Right lobe of liver (tissue), 6 donors: ENCODE measurements at regions not wholly inside any gene's neighbourhood (a gene's known extent, or its start where the extent isn't known, plus 50 kb on each side); places are given as distances from the start of the nearest gene placed in this dataset.

Experiments
- ATAC-seq, 4 donors: fragments of 200-7000 bp; cut with Tn5 transposase; one replicate each; pipeline ENCODE4 v1.9.1; 2020; ENCODE audit warnings: mild to moderate bottlenecking in 4 of 4, moderate library complexity in 4 of 4
- DNase-seq, 3 donors: peaks; one replicate each; pipeline ENCODE4 v3.0.0-alpha.2; 2020
- H3K27ac ChIP-seq, 3 donors: fragments of 200-600 bp; one replicate each; pipeline ENCODE4 v1.8.0; 2022
- H3K27me3 ChIP-seq, 2 donors: fragments of 200-600 bp; one replicate each; pipeline ENCODE4 v1.8.0; 2022
- H3K36me3 ChIP-seq, 4 donors: fragments of 200-600 bp; sonication (generic) in 1 of 4; one replicate each; pipeline versions ENCODE4 v1.5.1 to v1.8.0; 2017 to 2022; ENCODE audit warnings: control low read depth in 1 of 4
- H3K4me1 ChIP-seq, 4 donors: fragments of 200-600 bp; sonication (generic) in 1 of 4; one replicate each; pipeline versions ENCODE4 v1.5.1 to v1.8.0; 2017 to 2022; ENCODE audit warnings: control low read depth in 1 of 4
- H3K4me3 ChIP-seq, 3 donors: fragments of 200-600 bp; one replicate each; pipeline ENCODE4 v1.8.0; 2022
- H3K9me3 ChIP-seq, 4 donors: fragments of 200-600 bp; sonication (generic) in 1 of 4; one replicate each; pipeline versions ENCODE4 v1.5.1 to v1.8.0; 2017 to 2022; ENCODE audit warnings: control low read depth in 1 of 4
- POLR2A ChIP-seq: fragments of 450-650 bp; IDR thresholded peaks from one replicate; pipeline ENCODE4 v1.6.1; 2017; ENCODE audit warnings: antibody characterized with exemption, mild to moderate bottlenecking
- WGBS: methylation state at CpG from one replicate; pipeline ENCODE4 v1.1.6; 2018; ENCODE audit warnings: low coverage, low lambda C conversion rate; ENCODE audit not compliant: insufficient coverage; ENCODE audit errors: missing lambda C conversion rate; 5-methylcytosine and 5-hydroxymethylcytosine counted together
- intact Hi-C, 2 donors: fragments of 100-400 bp; cut with DNase I; formaldehyde crosslinking; loops; one replicate each; pipeline versions ENCODE4 v1.11.2 to v1.14.1; 2022
- TF ChIP-seq, protein P1 (sequence below), 4 donors: fragments of 200-600 bp in 3 of 4; fragments of 450-650 bp in 1 of 4; IDR thresholded peaks; one replicate each; pipeline versions ENCODE4 v1.5.1 to v1.8.0; 2016 to 2022; ENCODE audit warnings: antibody characterized with exemption in 4 of 4, mild to moderate bottlenecking in 2 of 4
- donor health status: DM: no; HTN: yes; CAD: no.
- donor health status: DM: no; HTN: no; CAD: no.
- donor health status: DM: no; HTN: no; CAD: no.
- donor health status: DM: no; HTN: yes; CAD: no.
- donor health status: DM: no; HTN: yes; CAD: no.

- H3K27ac ChIP-seq, result no peak overlapping the region
- ATAC-seq, result no peak
- no peaks in the 10 kb centered on the region for H3K27me3 ChIP-seq
- no peak overlapping the region for H3K4me3 ChIP-seq
- no peaks in the 10 kb centered on the region for H3K36me3 ChIP-seq
- H3K9me3 ChIP-seq, result no peaks in the 10 kb centered on the region
- no peak for DNase-seq
- intact Hi-C loops, result no loop called here
- 67% methylated on average over 1 of the region's 2 CpGs for WGBS
- no peak for TF ChIP-seq POLR2A
- TF ChIP-seq, protein P1, sequence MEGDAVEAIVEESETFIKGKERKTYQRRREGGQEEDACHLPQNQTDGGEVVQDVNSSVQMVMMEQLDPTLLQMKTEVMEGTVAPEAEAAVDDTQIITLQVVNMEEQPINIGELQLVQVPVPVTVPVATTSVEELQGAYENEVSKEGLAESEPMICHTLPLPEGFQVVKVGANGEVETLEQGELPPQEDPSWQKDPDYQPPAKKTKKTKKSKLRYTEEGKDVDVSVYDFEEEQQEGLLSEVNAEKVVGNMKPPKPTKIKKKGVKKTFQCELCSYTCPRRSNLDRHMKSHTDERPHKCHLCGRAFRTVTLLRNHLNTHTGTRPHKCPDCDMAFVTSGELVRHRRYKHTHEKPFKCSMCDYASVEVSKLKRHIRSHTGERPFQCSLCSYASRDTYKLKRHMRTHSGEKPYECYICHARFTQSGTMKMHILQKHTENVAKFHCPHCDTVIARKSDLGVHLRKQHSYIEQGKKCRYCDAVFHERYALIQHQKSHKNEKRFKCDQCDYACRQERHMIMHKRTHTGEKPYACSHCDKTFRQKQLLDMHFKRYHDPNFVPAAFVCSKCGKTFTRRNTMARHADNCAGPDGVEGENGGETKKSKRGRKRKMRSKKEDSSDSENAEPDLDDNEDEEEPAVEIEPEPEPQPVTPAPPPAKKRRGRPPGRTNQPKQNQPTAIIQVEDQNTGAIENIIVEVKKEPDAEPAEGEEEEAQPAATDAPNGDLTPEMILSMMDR (IDR thresholded peaks at IDR 0.05), result no peak
- H3K4me1 ChIP-seq, result no peaks in the 10 kb centered on the region
Measured at GRCh38 chr1:218624052-218624451, 278.9 kb downstream of the TGFB2 start.

- Histone ChIP-seq H3K9me3 (no peaks in the 10 kb centered on the region), H3K27me3 (no peaks in the 10 kb centered on the region), H3K4me1 (no peaks in the 10 kb centered on the region), H3K27ac (no peak overlapping the region), H3K4me3 (no peak overlapping the region), H3K36me3 (no peaks in the 10 kb centered on the region)
- intact Hi-C loops, result no loop called here
- DNase-seq (no peak), ATAC-seq (no peak)
- WGBS, result 40% methylated on average over 2 of the region's 2 CpGs
- no peak for TF ChIP-seq POLR2A
- TF ChIP-seq, protein P1 (IDR thresholded peaks at IDR 0.05), result no peak
Measured at GRCh38 chr1:218625393-218625792, 280.3 kb downstream of the TGFB2 start.

GRCh38 chr1:218633238-218633988 lies 288.3 kb downstream of the TGFB2 start:
- H3K4me1 ChIP-seq, result no peaks in the 10 kb centered on the region
- 100% methylated on average over 2 of the region's 9 CpGs for WGBS
- no peak overlapping the region for H3K4me3 ChIP-seq
- DNase-seq (no peak), ATAC-seq (no peak)
- intact Hi-C loops, result no loop called here
- TF ChIP-seq, protein P1 (IDR thresholded peaks at IDR 0.05), result no peak
- no peak for TF ChIP-seq POLR2A
- H3K27me3 ChIP-seq, result no peaks in the 10 kb centered on the region
- H3K9me3 ChIP-seq, result no peaks in the 10 kb centered on the region
- H3K36me3 ChIP-seq, result no peaks in the 10 kb centered on the region
- no peak overlapping the region for H3K27ac ChIP-seq

- intact Hi-C loops, result no loop called here
- DNase-seq, result no peak
- no peak overlapping the region for H3K27ac ChIP-seq
Measured at GRCh38 chr1:218634212-218634611, 289.1 kb downstream of the TGFB2 start.

More at GRCh38 chr1:218634212-218634611, 289.1 kb downstream of the TGFB2 start:
- no peak for ATAC-seq
- 71% methylated on average over 4 of the region's 4 CpGs for WGBS
- H3K4me3 ChIP-seq, result no peak overlapping the region
- no peaks in the 10 kb centered on the region for H3K9me3 ChIP-seq
- no peaks in the 10 kb centered on the region for H3K27me3 ChIP-seq
- TF ChIP-seq POLR2A, result no peak
- TF ChIP-seq, protein P1 (IDR thresholded peaks at IDR 0.05), result no peak
- no peaks in the 10 kb centered on the region for H3K4me1 ChIP-seq
- H3K36me3 ChIP-seq, result no peaks in the 10 kb centered on the region
